ENCODE measurements at regions not wholly inside any gene's neighbourhood (a gene's known extent, or its start where the extent isn't known, plus 50 kb on each side); places are given as distances from the start of the nearest gene placed in this dataset.
"Not testable (repeated sequence)": the region's sequence is repeated elsewhere in the genome, so short reads cannot be mapped to it uniquely, and the experiment has no call there.

DNA sequence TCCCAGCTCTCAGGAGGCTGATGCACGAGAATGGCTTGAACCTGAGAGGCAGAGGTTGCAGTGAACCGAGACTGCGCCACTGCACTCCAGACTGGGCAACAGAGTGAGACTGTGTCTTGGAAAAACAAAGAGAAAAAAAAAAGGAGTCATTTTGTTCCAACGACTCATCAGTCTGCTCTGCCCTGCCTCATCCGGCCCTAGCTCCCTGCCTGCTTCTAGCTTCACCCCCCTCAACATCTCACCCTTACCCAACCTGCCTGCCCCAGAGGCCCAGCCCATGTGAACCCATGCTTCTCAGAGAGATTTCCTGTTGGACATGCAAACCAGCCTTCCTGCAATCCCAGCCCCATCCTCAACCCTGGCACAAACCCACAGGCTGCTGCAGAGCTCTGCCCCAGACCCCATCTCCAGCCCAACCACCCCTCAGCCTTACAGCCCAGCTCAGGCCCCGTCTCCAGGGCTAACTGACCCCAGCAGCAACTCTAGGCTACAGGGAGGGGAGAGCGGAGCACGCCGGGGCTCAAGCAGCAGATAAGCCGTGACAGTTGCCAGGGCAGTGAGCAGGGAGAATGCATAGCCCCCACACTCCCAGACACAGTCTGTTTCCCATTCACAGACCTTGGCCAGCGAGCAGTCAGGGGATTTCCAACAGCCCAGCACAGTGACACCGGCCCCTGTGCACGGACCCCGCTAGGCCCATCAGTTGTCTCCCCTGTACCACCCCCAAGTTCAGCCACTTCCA, 86.0 kb upstream of the KCTD7 start:
- no peak for DNase-seq

DNA sequence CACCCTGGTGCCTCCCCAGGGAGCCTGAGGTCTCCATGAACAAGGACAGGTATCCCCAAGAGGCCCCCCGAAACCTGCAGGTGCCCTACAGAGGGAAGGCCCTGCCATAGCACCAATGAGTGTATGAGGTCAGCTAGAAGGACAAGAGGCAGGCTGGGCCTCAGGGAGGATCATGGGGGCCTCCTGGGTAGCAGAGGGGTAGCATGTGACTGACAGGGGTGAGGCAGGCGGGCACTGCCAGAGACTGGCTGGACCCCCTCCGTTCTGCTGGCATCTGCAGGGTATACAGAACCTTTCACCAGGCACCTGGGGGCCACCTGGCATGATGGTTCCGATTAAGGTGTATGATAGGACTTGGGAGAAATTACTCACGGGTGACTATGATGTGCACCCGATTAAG, 79.2 kb upstream of the KCTD7 start:
- DNase-seq: no peak

DNA sequence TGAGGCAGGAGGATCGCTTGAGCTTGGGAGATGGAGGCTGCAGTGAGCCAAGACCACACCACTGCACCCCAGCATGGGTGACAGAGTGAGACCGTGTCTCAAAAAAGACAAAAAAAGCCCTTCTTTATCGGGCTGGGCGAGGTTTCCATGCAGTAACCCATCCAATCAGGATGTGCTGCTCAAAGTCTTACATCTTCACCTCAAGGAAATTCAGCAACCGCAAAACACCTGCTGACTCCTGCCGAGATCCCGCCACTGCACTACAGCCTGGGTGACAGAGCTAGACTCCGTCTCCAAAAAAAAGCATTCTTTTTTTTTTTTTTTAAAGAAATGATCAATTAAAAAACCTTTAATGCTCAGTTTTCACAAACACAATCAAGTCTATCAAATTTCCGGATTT, 75.7 kb upstream of the KCTD7 start:
- no peak for DNase-seq

DNA sequence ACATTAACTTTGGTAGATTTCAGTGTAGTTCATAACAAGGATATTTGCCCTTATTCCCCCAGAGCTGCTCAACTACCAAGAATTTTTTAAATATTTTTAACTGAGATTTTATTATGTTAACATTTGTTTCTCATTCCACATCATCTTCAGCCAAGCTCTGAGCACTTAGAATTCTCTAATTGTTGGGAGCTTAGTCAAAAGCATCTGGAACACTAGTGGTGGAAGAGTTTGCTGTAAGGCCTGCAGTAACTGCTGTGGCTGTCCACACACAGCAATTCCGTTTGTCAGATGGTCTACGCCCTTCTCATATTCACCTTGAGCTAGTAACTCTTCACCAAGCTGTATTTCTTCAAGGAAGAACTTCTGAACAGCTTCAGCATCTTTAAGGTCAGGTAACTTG, 75.0 kb upstream of the KCTD7 start:
- not testable (repeated sequence) for DNase-seq

DNA sequence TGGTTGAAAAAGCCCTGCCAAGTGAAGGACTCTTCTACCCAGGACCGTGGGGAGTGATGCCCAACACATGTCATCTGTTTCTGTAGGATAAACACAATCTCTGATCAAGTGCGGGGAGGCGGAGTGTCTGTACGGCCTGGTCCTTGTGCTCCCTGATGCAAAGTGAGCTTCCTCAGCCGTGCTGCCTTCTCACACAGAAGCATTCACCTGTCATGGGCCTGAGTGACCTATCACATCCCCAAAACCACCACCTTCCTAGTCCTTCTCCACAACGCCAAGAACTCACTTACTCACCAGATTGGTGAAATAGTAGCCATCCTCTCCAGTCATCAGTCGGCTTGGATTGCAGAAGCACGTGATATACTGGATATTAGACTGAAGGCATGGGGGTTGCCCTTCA, 74.4 kb upstream of the KCTD7 start:
- DNase-seq: not testable (repeated sequence)

DNA sequence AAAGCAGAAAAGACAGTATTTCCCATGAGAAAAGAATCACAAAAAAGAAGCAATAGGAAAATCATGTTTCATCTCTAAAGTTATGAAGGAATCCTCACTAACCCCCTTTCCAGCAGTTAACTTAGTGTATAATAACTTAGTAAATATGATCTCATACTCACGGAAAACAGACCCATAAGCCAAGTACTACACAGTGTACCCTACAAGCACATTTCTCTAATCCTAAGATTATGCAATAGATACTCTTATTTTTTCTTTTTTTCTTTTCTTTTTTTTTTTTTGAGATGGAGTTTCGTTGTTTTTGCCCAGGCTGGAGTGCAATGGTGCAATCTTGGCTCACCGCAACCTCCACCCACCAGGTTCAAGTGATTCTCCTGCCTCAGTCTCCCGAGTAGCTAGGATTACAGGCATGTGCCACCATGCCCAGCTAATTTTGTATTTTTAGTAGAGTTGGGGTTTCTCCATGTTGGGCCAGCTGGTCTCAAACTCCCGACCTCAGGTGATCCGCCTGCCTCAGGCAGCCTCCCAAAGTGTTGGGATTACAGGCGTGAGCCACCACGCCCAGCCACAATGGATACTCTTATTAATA, 73.7 kb upstream of the KCTD7 start:
- not testable (repeated sequence) for DNase-seq

DNA sequence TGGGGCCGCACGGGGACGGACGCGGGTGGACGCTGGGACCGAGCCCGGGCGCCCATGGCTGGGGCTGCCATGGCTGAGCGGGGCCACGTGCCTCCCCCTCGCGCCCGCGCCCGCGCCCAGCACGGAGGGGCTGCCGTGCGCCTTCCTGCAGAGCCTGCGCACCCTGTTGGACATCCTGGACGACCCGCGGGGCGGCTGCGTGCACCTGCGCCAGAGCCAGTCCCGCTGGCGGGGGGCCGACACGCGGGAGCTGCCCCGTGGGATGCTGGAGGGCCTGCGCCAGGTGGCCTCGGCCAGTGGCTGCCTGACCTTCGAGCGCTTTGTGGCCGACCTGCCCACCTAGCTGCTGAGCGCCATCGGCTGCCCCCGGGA, 72.5 kb upstream of the KCTD7 start:
- DNase-seq: no peak

DNA sequence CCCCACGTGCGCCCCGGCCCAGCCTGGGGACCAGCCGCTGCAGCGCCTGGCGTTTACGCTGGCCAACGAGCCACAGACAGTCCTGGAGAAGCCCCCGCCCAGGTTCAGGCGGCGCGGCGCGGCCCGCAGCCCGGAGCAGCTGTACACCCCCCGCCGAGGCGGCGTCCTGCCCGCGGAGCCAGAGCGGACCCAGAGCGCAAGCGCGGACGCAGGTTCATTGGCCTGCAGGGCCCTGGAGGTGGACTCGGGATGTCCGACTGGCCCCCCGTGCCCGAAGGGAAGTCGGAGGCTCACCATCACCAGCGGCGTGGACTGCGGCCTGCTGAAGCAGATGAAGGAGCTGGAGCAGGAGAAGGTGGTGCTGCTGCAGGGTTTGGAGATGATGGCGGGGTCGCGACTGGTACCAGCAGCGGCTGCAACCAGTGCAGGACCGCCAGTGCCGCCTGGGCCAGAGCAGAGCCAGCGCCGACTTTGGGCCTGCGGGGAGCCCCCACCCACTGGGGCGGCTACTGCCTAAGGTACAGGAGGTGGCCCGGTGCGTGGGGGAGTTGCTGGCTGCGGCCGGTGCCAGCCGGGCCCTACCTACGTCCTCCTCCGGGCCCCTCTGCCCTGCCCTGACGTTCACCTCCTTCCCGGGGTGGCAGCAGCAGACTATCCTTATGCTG, 72.0 kb upstream of the KCTD7 start:
- no peak for DNase-seq

DNA sequence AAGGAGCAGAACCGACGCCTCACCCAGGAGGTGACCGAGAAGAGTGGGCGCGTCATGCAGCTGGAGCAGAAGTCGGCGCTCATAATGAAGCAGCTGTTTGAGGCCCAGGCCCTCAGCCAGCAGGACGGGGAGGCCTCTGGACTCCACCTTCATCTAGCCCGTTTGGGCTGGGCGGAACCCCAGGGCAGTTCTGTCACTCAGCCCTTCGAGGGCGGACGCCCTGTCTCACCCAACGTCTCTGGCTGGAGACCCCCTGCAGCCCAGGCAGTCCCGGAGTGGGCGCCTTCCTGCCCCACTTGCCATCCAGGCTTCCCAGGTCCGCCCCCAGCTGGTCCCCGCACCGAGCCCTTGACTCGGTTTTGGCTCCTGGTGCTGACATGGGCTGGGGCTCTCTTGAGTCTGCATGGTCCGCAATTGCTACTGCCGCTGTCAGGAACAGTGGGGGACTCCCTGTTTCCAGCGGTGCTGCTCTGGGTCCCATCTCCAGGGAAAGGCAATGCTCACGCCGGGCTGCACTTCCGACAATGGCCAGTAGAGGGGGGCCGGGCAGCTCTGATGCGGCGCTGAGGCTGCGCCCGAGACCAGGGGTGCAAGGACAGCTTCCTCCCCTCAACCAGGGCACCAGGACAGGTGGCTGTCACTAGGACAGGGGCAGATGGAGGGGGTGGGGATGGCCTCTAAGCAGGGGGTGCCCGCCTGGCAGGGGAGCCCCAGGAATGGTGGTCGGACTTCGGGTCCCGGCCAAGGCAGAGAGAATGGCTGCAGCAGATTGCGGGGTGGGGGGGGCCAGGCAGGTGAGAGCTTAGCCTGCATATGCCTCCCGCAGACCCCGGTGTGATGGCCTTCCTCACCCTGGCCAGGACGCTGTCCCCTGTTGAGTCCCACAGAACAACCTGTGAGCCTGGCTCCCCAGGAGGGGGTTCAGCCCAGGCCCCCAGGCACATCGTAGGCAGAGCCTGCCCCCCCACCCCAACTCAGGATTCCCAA, 71.2 kb upstream of the KCTD7 start:
- peak; percentile 77 for DNase-seq

DNA sequence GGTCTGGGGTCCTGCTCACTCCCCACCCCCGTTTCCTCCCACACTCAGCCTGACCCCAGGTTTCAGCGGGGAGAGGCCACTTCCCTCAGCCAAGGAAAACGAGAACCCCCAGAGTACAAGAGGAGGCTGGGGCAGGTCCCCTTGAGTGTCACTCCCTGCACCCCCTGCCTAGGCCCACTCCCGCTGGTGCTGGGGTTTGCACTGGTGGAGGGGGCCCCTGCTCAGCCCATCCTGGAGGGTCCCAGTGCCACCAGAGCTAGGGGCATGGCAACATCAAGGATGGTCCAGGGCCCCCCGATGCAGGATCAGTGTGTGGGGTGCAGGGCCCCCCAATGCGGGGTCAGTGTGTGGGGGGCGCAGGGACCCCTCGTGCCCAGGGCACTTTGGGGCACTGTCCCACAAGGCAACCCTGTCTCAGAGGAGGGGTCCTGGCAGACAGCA, 70.5 kb upstream of the KCTD7 start:
- DNase-seq: no peak

DNA sequence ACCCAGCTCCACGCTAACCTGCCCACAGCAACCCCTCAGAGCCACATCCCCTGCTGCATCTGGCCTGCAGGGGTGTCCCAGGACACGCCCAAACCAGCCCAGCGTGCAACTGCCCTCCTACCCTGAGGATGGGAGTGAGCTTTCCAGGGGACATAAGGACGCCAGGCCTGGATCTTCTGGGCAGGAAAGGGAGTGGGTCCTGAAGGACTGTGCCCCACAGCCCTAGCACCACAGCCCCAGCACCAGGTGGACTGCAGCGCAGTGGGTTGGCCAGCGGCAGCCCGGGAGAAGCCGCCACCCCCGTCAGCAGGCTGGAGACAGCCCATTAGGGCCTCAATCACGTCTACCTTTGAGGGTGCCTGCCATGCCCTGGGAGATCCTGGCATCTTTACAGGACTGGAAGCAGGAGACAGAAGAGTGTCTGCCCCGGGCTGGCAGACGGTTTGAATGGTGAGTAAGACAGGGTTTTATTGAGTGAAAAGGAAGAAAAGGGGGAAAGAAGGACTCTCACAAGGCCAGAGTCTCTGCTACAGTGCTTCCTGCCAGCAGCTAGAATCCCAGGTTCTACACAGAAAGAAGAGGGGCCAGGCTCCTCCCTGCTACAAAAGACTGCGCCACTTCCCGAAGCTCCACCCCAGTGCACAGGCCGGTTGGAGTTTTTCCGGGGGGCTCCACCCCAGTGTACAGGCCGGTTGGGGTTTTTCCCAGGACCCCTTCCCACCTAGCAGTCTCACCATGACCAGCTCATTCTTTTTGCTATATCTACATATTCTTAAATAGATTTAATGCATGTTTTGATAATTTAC, 69.8 kb upstream of the KCTD7 start:
- DNase-seq: no peak

DNA sequence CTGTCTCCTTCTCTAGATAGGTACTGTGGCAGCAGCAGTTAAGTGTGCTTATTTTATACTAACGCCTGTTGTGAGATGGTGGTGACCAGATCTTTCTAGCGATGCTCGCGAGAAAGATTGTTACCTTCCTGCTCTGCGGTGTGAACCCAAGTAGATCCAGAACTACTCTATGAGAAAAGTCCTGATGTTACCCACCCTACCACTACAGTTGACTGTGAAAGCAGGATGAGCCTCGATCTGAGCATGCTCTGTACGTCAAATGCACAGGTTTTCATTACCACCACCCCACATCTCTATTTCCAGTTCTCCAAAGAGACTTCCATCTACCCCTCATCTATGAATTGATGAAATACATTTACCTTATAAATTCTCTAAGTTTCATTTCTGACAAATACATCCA, 64.6 kb upstream of the KCTD7 start:
- no peak for DNase-seq

DNA sequence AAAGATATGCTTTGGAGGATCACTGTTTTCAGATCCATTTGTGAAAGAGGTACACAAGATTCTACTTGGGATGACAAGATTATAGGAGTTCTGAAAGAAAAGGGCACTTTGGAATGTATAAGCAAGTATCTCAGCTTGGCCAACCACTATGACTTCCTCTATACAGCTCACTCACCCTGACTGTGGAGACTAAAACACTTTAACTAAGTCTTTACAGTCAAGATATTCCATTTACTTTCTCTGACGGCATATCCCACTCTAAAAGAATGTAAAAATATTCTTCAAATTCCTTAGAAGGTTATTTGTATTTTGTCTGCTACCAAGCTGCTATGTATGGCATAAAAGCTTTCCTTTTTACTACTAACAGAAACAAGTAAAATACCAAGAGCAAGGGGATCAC, 58.5 kb upstream of the KCTD7 start:
- not testable (repeated sequence) for DNase-seq

DNA sequence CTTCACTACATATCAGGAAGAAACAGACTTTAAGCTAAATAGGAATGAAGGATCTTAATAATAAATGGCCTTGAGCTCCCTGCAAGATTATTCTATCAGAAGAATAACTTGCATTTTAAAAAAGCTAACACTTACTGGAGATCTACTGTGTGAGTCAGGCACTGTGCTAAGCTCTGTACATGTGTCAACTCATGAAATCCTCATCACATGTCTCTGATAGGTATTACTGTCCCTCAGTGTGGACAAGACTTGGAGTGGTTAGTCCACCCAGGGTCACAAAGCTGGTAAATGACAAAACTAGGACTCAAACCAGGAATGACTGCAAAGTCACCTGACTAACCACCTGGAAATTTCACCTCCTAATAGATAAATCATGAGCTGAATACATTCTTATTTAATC, 57.1 kb upstream of the KCTD7 start:
- DNase-seq: no peak

DNA sequence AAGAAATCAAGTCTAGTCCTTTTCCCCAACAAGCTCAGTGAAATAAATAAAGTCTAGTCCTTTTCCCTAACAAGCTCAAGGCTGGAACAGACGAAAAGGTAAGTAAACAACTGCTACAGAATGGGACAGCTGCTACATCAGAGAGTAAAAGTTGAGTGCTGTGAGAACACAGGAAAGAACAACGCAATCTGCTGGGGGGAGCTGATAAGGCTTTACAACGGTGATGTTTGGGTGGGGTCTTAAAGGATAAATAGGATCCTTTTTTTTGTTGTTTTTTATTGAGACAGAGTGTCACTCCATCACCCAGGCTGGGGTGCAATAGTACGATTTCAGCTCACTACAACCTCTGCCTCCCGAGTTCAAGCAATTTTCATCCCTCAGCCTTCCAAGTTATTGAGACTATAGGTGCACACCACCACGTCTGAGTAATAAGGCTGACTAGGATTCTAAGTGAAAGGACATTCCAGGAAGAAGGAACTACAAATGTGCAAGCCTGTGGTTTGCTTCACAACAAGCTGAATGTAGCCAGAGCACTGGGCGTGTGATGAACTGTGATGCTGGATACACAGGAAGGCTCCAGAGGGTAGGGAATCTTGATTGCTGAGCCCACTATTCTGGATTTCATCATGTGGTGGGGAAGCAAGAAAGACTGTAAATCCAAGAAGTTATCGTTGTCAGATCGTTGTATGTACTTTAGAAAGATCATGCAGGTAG, 54.7 kb upstream of the KCTD7 start:
- DNase-seq: not testable (repeated sequence)

DNA sequence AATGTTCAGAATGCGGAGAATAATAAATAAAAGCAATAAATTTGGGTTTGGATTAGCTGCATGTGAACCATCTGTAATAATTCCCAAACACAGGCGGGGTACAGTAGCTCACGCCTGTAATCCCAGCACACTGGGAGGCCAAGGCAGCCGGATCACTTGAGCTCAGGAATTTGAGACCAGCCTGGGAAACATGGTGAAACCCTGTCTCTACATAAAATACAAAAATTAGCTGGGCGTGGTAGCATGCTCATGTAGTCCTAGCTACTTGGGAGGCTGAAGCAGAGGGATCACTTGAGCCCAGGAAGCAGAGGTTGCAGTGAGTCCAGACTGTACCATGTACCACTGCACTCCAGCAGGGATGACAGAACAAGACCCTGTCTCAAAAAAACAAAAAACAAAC, 53.9 kb upstream of the KCTD7 start:
- not testable (repeated sequence) for DNase-seq

DNA sequence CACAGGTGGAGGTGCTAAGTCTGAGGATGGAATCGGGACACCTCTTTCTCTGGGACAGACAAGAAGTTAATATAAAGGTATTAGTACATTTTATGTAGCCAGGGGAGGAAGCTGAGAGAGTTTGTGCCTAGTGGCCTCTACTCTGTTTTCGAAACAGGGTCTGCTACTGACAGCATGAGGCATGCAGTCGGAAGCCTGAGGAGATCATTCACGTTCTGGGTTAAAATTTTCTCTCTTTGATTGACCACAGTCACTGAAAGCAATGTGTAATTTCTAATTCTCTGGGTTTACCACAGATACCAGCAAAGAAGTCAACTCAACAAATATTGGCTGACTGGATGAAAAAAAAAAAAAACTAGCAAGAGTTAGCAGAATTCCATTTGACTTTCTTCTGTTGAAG, 53.3 kb upstream of the KCTD7 start:
- DNase-seq: no peak

DNA sequence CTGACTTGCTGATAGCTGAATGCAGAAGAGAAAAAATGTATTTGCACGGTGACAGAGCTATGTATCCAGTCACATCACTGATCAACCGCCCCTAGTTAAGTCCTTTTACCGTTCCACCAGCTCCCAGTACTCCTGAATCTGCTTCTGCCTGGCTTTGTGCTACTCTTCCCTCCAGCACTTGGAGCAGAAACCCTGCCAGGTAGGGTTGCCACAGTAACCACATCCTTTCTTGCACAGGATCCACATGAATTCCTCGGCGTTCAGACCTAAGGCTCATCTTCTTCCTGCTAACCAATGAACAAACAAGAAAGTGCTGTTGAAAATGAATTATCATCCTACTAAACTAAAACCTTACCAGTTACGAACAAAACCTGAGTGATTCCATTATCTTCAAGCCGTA, 52.0 kb upstream of the KCTD7 start:
- no peak for DNase-seq
